ENCODE measurements at regions not wholly inside any gene's neighbourhood (a gene's known extent, or its start where the extent isn't known, plus 50 kb on each side); places are given as distances from the start of the nearest gene placed in this dataset.

DNA sequence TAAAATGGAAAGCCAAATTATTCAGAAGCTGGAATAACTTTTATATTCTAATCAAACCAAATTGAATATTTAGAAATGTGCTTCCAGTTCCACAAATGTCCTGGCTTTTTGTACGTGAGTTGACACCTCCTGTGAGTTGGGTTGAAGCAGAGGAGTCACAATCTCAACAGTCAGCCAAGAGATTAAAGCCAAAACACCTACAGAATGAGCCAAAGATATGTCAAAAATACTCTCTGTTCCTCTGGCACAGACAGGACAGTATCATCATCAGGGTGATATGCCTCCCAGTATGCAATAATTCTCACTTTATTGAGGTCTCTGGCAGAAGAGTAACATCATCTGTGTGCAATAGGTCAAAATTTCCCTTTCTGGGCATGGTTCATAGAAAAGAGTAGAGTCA, 914.3 kb upstream of the AMELY start:
- DNase-seq = no peak
- Histone ChIP-seq H3K4me1 (no peaks in the 10 kb centered on the region), H3K4me3 (replicated peaks in 1 of 3) (no peak overlapping the region), H3K27ac (no peak overlapping the region), H3K9me3 (no peaks in the 10 kb centered on the region), H3K36me3 (no peaks in the 10 kb centered on the region), H3K27me3 (no peaks in the 10 kb centered on the region)
- 79 to 92% methylated on average over 1 of the region's 1 CpG for WGBS, 2 donors
- intact Hi-C loops (cut with DNase I) = no loop called here
- TF ChIP-seq, protein P1, sequence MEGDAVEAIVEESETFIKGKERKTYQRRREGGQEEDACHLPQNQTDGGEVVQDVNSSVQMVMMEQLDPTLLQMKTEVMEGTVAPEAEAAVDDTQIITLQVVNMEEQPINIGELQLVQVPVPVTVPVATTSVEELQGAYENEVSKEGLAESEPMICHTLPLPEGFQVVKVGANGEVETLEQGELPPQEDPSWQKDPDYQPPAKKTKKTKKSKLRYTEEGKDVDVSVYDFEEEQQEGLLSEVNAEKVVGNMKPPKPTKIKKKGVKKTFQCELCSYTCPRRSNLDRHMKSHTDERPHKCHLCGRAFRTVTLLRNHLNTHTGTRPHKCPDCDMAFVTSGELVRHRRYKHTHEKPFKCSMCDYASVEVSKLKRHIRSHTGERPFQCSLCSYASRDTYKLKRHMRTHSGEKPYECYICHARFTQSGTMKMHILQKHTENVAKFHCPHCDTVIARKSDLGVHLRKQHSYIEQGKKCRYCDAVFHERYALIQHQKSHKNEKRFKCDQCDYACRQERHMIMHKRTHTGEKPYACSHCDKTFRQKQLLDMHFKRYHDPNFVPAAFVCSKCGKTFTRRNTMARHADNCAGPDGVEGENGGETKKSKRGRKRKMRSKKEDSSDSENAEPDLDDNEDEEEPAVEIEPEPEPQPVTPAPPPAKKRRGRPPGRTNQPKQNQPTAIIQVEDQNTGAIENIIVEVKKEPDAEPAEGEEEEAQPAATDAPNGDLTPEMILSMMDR (IDR thresholded peaks at IDR 0.05) = no peak
- no peak for TF ChIP-seq POLR2A (IDR thresholded peaks at IDR 0.05)

DNA sequence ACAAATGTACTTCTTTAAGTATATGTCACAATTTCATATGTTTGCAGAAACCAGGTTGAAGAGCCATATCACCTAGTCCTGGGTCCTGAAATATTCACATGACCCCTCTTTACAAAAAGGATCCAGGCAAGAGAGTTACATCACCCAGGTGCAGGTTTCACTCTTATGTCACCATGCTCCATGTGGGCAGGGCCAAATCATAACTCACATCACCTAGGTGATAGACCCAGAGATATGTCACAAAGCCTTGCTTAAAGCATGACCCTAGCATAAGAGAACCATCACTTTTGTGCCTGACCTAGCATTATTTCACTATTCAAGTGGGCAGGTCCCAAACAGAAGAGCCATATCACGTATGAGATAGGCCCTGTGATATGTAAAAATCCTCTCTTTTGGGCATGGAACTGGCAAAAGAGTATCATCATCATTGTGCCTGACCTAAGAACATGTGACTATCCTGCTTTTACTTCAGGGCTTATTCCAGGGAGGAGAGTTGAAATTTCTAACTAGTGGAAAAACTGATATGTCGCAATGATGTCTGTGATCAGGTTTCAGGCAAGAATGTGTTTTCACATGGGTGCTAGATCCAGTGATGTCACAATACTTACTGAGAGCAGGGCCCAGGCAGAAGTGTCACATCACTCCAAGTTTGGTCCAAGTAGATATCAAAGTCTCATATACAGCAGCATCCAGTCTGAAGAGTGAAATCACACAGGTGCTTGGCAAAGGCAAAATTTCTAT, 909.9 kb upstream of the AMELY start:
- H3K27ac ChIP-seq = no peak overlapping the region
- H3K4me1 ChIP-seq = no peaks in the 10 kb centered on the region
- WGBS, 2 donors = 92 to 95% methylated on average over 2 of the region's 2 CpGs
- H3K36me3 ChIP-seq = no peaks in the 10 kb centered on the region
- H3K27me3 ChIP-seq = no peaks in the 10 kb centered on the region
- H3K4me3 ChIP-seq (replicated peaks in 1 of 3) = no peak overlapping the region
- TF ChIP-seq POLR2A (IDR thresholded peaks at IDR 0.05) = no peak
- TF ChIP-seq, protein P1 (IDR thresholded peaks at IDR 0.05) = no peak
- intact Hi-C loops (cut with DNase I) = no loop called here
- no peaks in the 10 kb centered on the region for H3K9me3 ChIP-seq
- DNase-seq = no peak

DNA sequence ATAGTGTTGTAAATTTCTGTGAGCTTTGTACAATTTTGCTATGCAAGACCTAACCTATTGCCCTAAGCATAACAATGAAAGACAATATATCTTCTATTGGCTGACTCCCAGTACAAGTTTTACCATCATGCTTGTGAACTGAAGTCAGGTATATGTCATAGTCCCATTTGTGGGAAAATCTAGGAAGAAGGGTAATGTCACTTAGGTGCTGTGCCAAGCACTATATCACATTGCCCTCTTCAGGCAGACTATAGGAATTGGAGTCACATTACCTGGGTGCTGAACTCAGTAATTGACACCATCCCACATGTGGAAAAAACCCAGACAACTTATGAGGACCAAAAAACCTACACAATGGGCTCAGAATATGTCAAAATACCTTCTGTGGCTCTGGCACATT, 907.4 kb upstream of the AMELY start:
- TF ChIP-seq, protein P1 (IDR thresholded peaks at IDR 0.05) = peak in 2 of 6 experiments; percentile 39 to 47
- TF ChIP-seq POLR2A (IDR thresholded peaks at IDR 0.05) = no peak
- intact Hi-C loops (cut with DNase I) = no loop called here
- Histone ChIP-seq H3K4me1 (no peaks in the 10 kb centered on the region), H3K36me3 (no peaks in the 10 kb centered on the region), H3K4me3 (replicated peaks in 1 of 3) (no peak overlapping the region), H3K9me3 (no peaks in the 10 kb centered on the region), H3K27me3 (no peaks in the 10 kb centered on the region), H3K27ac (no peak overlapping the region)
- DNase-seq = no peak

DNA sequence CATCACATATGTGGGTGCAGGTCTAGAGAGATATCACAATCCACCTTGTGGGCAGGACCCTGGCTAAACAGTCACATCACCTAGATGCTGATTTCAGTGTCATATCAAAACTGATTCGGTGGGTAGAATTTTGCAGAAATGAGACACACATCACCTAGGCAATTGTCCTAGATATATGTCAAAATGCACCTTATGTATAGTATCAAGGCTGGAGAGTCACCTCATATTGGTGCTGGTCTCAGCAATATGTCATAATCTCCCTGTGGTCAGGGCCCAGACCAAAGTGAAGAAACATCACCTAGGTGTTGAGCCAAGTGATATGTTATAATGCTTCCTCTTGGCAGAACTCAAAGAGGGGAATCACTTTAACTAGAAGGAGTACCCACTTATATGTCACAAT, 905.0 kb upstream of the AMELY start:
- H3K9me3 ChIP-seq = no peaks in the 10 kb centered on the region
- no peak for DNase-seq
- no peaks in the 10 kb centered on the region for H3K27me3 ChIP-seq
- H3K4me3 ChIP-seq (replicated peaks in 1 of 3) = no peak overlapping the region
- H3K36me3 ChIP-seq = no peaks in the 10 kb centered on the region
- no peak for TF ChIP-seq POLR2A (IDR thresholded peaks at IDR 0.05)
- TF ChIP-seq, protein P1 (IDR thresholded peaks at IDR 0.05) = no peak
- 93 to 100% methylated on average over 1 of the region's 1 CpG for WGBS, 2 donors
- H3K27ac ChIP-seq = no peak overlapping the region
- H3K4me1 ChIP-seq = no peaks in the 10 kb centered on the region
- intact Hi-C loops (cut with DNase I) = no loop called here

DNA sequence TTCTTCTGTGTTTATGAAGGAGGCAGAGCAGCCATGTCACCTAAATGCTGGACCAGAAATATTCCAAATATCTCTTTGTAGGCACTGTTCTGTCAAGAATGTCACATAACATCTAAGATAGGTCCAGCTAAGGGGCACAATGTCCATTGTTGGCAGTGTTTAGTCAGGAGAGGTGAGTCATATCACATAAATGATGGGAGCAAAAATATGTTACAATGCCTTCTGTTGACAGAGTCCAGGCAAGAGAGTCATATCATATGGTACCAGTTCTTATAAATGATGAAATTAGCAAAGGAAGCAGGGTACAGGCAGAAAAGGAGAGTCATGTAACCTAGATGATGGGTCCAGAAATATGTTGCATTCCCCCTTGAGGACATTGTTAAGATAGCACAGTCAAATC, 904.4 kb upstream of the AMELY start:
- H3K27me3 ChIP-seq = no peaks in the 10 kb centered on the region
- H3K4me3 ChIP-seq (replicated peaks in 1 of 3) = no peak overlapping the region
- no peaks in the 10 kb centered on the region for H3K36me3 ChIP-seq
- no peak for TF ChIP-seq POLR2A (IDR thresholded peaks at IDR 0.05)
- TF ChIP-seq, protein P1 (IDR thresholded peaks at IDR 0.05) = no peak
- intact Hi-C loops (cut with DNase I) = no loop called here
- H3K9me3 ChIP-seq = no peaks in the 10 kb centered on the region
- H3K27ac ChIP-seq = no peak overlapping the region
- no peak for DNase-seq
- H3K4me1 ChIP-seq = no peaks in the 10 kb centered on the region
